Mesenchymal stem cell (in vitro differentiated cells and primary cell): ENCODE measurements at regions not wholly inside any gene's neighbourhood (a gene's known extent, or its start where the extent isn't known, plus 50 kb on each side); places are given as distances from the start of the nearest gene placed in this dataset.

ENCODE experiments used
- DNase-seq: peaks from one replicate; pipeline ENCODE4 v3.0.0-alpha.2; 2013
- H2AFZ ChIP-seq: one replicate; pipeline ENCODE4 v1.6.1; 2013; ENCODE audit warnings: low read depth, mild to moderate bottlenecking, control low read depth, inconsistent platforms, low read length, moderate library complexity
- H2AK5ac ChIP-seq: 2 replicates; pipeline ENCODE4 v1.6.1; 2013; ENCODE audit warnings: low read length, moderate library complexity, mild to moderate bottlenecking, inconsistent platforms; ENCODE audit not compliant: severe bottlenecking
- H2BK120ac ChIP-seq: one replicate; pipeline ENCODE4 v1.6.1; 2013; ENCODE audit warnings: low read depth, mild to moderate bottlenecking, inconsistent platforms, low read length, moderate library complexity
- H2BK12ac ChIP-seq, 2 experiments: one replicate each; pipeline ENCODE4 v1.6.1; 2013; ENCODE audit warnings: inconsistent platforms in 2 of 2, low read length in 2 of 2, mild to moderate bottlenecking in 2 of 2, moderate library complexity in 2 of 2, control low read depth in 1 of 2
- H2BK15ac ChIP-seq: one replicate; pipeline ENCODE4 v1.6.1; 2013; ENCODE audit warnings: mild to moderate bottlenecking, low read depth, inconsistent platforms; ENCODE audit not compliant: poor library complexity, severe bottlenecking
- H2BK5ac ChIP-seq: 2 replicates; pipeline ENCODE4 v1.6.1; 2013; ENCODE audit warnings: low read depth, mild to moderate bottlenecking, low read length, control low read depth, inconsistent platforms; ENCODE audit not compliant: poor library complexity, severe bottlenecking
- H3K14ac ChIP-seq, 2 experiments: one replicate each; pipeline ENCODE4 v1.6.1; 2013; ENCODE audit warnings: inconsistent platforms in 2 of 2, low read length in 2 of 2, control low read depth in 1 of 2, mild to moderate bottlenecking in 1 of 2, moderate library complexity in 1 of 2
- H3K18ac ChIP-seq, 2 experiments: one replicate each; pipeline ENCODE4 v1.6.1; 2013; ENCODE audit warnings: inconsistent platforms in 2 of 2, low read length in 2 of 2, control low read depth in 1 of 2, low read depth in 1 of 2, mild to moderate bottlenecking in 1 of 2
- H3K23ac ChIP-seq, 2 experiments: one replicate each; pipeline ENCODE4 v1.6.1; 2013; ENCODE audit warnings: inconsistent platforms in 2 of 2, low read length in 2 of 2, mild to moderate bottlenecking in 2 of 2, moderate library complexity in 2 of 2, control low read depth in 1 of 2
- H3K27ac ChIP-seq: 2 replicates; pipeline ENCODE4 v1.5.1; 2013; ENCODE audit warnings: mild to moderate bottlenecking, moderate library complexity, low read length, control low read depth, inconsistent platforms; ENCODE audit not compliant: poor library complexity, severe bottlenecking
- H3K27me3 ChIP-seq, 2 experiments: 2 replicates each; pipeline versions ENCODE4 v1.6.1 to v1.7.0; 2013; ENCODE audit warnings: low read length in 2 of 2, mild to moderate bottlenecking in 2 of 2, moderate library complexity in 2 of 2, control low read depth in 1 of 2, inconsistent platforms in 1 of 2; ENCODE audit not compliant: control insufficient read depth in 1 of 2, insufficient read depth in 1 of 2
- H3K36me3 ChIP-seq, 2 experiments: 2 replicates each; pipeline versions ENCODE4 v1.6.1 to v1.7.0; 2013; ENCODE audit warnings: low read length in 2 of 2, control low read depth in 1 of 2, inconsistent platforms in 1 of 2, low read depth in 1 of 2, mild to moderate bottlenecking in 1 of 2; ENCODE audit not compliant: insufficient read depth in 2 of 2, control insufficient read depth in 1 of 2
- H3K4ac ChIP-seq, 2 experiments: one replicate each; pipeline ENCODE4 v1.6.1; 2013; ENCODE audit warnings: inconsistent platforms in 2 of 2, low read length in 2 of 2, mild to moderate bottlenecking in 2 of 2, moderate library complexity in 2 of 2, control low read depth in 1 of 2, low read depth in 1 of 2
- H3K4me1 ChIP-seq: 2 replicates; pipeline ENCODE4 v1.6.1; 2013; ENCODE audit warnings: low read depth, low read length, control low read depth; ENCODE audit not compliant: control insufficient read depth, insufficient read depth
- H3K4me2 ChIP-seq: 2 replicates; pipeline ENCODE4 v1.6.1; 2013; ENCODE audit warnings: low read length, mild to moderate bottlenecking, inconsistent platforms; ENCODE audit not compliant: poor library complexity, severe bottlenecking
- H3K4me3 ChIP-seq, 2 experiments: 2 replicates each; pipeline versions ENCODE4 v1.5.1 to v1.7.0; 2013; ENCODE audit warnings: low read length in 2 of 2, mild to moderate bottlenecking in 2 of 2, control low read depth in 1 of 2, low read depth in 1 of 2; ENCODE audit not compliant: insufficient read depth in 1 of 2
- H3K79me1 ChIP-seq: replicated peaks from 2 replicates; pipeline ENCODE4 v1.6.1; 2013; ENCODE audit warnings: mild to moderate bottlenecking, control low read depth, low read length, inconsistent platforms; ENCODE audit not compliant: poor library complexity, severe bottlenecking
- H3K9ac ChIP-seq: 2 replicates; pipeline ENCODE4 v1.7.0; 2013; ENCODE audit warnings: mild to moderate bottlenecking, low read length, moderate library complexity
- H3K9me3 ChIP-seq: 2 replicates; pipeline ENCODE4 v1.7.0; 2013; ENCODE audit warnings: mild to moderate bottlenecking, low read length; ENCODE audit not compliant: control insufficient read depth
- H4K8ac ChIP-seq: one replicate; pipeline ENCODE4 v1.6.1; 2013; ENCODE audit warnings: inconsistent platforms, mild to moderate bottlenecking, low read length, moderate library complexity
- H4K91ac ChIP-seq: one replicate; pipeline ENCODE4 v1.6.1; 2013; ENCODE audit warnings: mild to moderate bottlenecking, low read length, inconsistent platforms
- whole genome bisulfite sequencing: methylation state at CpG from one replicate; pipeline ENCODE4 v1.1.7; 2013; ENCODE audit warnings: mixed read lengths; 5-methylcytosine and 5-hydroxymethylcytosine counted together

GRCh38 chr4:71841336-71841735 is 57.5 kb upstream of the GC start:
- Histone ChIP-seq H4K91ac (no peak overlapping the region), H3K4ac (no peak overlapping the region), H3K14ac (no peak overlapping the region), H3K4me3 (no peak overlapping the region), H3K36me3 (no peaks in the 10 kb centered on the region), H3K9me3 (no peaks in the 10 kb centered on the region), H3K9ac (no peak overlapping the region), H3K27ac (no peak overlapping the region), H2BK12ac (no peak overlapping the region), H2BK120ac (no peak overlapping the region), H2AK5ac (no peak overlapping the region), H2BK5ac (no peak overlapping the region), H3K4me1 (no peaks in the 10 kb centered on the region), H4K8ac (no peak overlapping the region), H3K4me2 (no peak overlapping the region), H3K27me3 (no peaks in the 10 kb centered on the region), H3K79me1 (no peaks in the 10 kb centered on the region), H3K23ac (no peak overlapping the region), H3K18ac (no peak overlapping the region), H2BK15ac (no peak overlapping the region), H2AFZ (no peak overlapping the region)
- DNase-seq = peak; percentile 19
- WGBS = 88% methylated on average over 1 of the region's 2 CpGs

GRCh38 chr4:71847300-71847699 is 63.4 kb upstream of the GC start:
- no peak overlapping the region for H4K8ac ChIP-seq
- no peak overlapping the region for H2AFZ ChIP-seq
- H2BK12ac ChIP-seq = no peak overlapping the region
- H3K9ac ChIP-seq = no peak overlapping the region
- no peak overlapping the region for H4K91ac ChIP-seq
- H3K23ac ChIP-seq = no peak overlapping the region
- no peak overlapping the region for H2AK5ac ChIP-seq
- WGBS = 80% methylated on average over 1 of the region's 1 CpG
- H3K27ac ChIP-seq = no peak overlapping the region
- H2BK5ac ChIP-seq = no peak overlapping the region
- H3K4ac ChIP-seq = no peak overlapping the region
- H3K18ac ChIP-seq = no peak overlapping the region
- no peak overlapping the region for H2BK120ac ChIP-seq
- H2BK15ac ChIP-seq = no peak overlapping the region
- no peak overlapping the region for H3K4me3 ChIP-seq
- DNase-seq = no peak
- no peaks in the 10 kb centered on the region for H3K9me3 ChIP-seq
- H3K4me1 ChIP-seq = no peaks in the 10 kb centered on the region
- no peaks in the 10 kb centered on the region for H3K27me3 ChIP-seq
- no peak overlapping the region for H3K4me2 ChIP-seq
- H3K14ac ChIP-seq = no peak overlapping the region
- H3K79me1 ChIP-seq = no peaks in the 10 kb centered on the region
- H3K36me3 ChIP-seq = no peaks in the 10 kb centered on the region

GRCh38 chr4:71855944-71856343 is 72.1 kb upstream of the GC start:
- H3K14ac ChIP-seq = no peak overlapping the region

GRCh38 chr4:71857713-71858451 is 74.0 kb upstream of the GC start:
- Histone ChIP-seq H4K91ac (no peak overlapping the region), H3K4me2 (no peak overlapping the region), H3K4me1 (no peaks in the 10 kb centered on the region), H2BK5ac (no peak overlapping the region), H2BK15ac (no peak overlapping the region), H3K14ac (no peak overlapping the region), H4K8ac (no peak overlapping the region), H3K36me3 (no peaks in the 10 kb centered on the region), H3K4ac (no peak overlapping the region), H3K27ac (no peak overlapping the region), H2AFZ (no peak overlapping the region), H3K79me1 (no peaks in the 10 kb centered on the region), H3K9ac (no peak overlapping the region), H3K27me3 (no peaks in the 10 kb centered on the region), H3K9me3 (peaks cover 21% of the 10 kb centered on the region), H3K18ac (no peak overlapping the region), H2AK5ac (no peak overlapping the region), H3K4me3 (no peak overlapping the region), H2BK12ac (no peak overlapping the region), H2BK120ac (no peak overlapping the region), H3K23ac (no peak overlapping the region)
- DNase-seq = no peak
- 27% methylated on average over 9 of the region's 9 CpGs for WGBS

More at GRCh38 chr4:71855944-71856343, 72.1 kb upstream of the GC start:
- Histone ChIP-seq H3K27ac (no peak overlapping the region), H3K36me3 (no peaks in the 10 kb centered on the region), H2BK5ac (no peak overlapping the region), H2BK120ac (no peak overlapping the region), H2BK12ac (no peak overlapping the region), H3K27me3 (no peaks in the 10 kb centered on the region), H2BK15ac (no peak overlapping the region), H3K4me2 (no peak overlapping the region), H3K23ac (no peak overlapping the region), H3K4ac (no peak overlapping the region), H3K18ac (no peak overlapping the region), H3K9me3 (peaks cover 15% of the 10 kb centered on the region), H3K4me3 (no peak overlapping the region), H2AFZ (no peak overlapping the region), H4K8ac (no peak overlapping the region), H4K91ac (no peak overlapping the region), H3K79me1 (no peaks in the 10 kb centered on the region), H3K4me1 (no peaks in the 10 kb centered on the region), H2AK5ac (no peak overlapping the region), H3K9ac (no peak overlapping the region)
- 56% methylated on average over 1 of the region's 1 CpG for WGBS
- no peak for DNase-seq
